ENCODE measurements at regions not wholly inside any gene's neighbourhood (a gene's known extent, or its start where the extent isn't known, plus 50 kb on each side); places are given as distances from the start of the nearest gene placed in this dataset.

DNA sequence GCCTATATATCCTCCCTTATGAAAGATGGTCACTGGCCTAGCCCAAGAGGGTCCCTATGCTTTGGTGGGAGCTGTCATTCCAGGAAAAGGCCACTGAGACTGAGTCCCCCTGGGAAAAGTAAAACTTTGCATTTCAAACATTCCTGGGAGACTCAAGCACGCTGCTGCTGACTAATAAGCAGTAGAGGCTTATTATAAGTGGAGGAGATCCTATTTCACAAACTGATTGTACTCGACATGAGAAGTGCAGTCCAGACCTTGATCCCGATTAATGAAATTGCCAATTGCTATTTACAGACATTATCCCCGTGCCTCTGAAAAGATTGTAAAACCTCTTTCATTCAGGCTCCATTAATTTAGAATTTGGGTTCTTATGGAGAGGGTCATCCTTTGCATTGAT lies 96.6 kb downstream of the EMP1 start:
- TF ChIP-seq, protein P1, sequence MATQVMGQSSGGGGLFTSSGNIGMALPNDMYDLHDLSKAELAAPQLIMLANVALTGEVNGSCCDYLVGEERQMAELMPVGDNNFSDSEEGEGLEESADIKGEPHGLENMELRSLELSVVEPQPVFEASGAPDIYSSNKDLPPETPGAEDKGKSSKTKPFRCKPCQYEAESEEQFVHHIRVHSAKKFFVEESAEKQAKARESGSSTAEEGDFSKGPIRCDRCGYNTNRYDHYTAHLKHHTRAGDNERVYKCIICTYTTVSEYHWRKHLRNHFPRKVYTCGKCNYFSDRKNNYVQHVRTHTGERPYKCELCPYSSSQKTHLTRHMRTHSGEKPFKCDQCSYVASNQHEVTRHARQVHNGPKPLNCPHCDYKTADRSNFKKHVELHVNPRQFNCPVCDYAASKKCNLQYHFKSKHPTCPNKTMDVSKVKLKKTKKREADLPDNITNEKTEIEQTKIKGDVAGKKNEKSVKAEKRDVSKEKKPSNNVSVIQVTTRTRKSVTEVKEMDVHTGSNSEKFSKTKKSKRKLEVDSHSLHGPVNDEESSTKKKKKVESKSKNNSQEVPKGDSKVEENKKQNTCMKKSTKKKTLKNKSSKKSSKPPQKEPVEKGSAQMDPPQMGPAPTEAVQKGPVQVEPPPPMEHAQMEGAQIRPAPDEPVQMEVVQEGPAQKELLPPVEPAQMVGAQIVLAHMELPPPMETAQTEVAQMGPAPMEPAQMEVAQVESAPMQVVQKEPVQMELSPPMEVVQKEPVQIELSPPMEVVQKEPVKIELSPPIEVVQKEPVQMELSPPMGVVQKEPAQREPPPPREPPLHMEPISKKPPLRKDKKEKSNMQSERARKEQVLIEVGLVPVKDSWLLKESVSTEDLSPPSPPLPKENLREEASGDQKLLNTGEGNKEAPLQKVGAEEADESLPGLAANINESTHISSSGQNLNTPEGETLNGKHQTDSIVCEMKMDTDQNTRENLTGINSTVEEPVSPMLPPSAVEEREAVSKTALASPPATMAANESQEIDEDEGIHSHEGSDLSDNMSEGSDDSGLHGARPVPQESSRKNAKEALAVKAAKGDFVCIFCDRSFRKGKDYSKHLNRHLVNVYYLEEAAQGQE (IDR thresholded peaks at IDR 0.05; ENCODE audit: insufficient read depth in 1 of 2, low read depth in 2 of 2, low read length in 2 of 2) = no peak
- TF ChIP-seq POLR2AphosphoS5 (IDR thresholded peaks at IDR 0.05; ENCODE audit: low read depth, low read length) (no peak), TAF1 (IDR thresholded peaks at IDR 0.05; ENCODE audit: borderline replicate concordance, insufficient read depth, low read length) (no peak), SIN3A (IDR thresholded peaks at IDR 0.05; ENCODE audit: borderline replicate concordance, insufficient read depth, low read length) (no peak), FOXP2 (optimal IDR thresholded peaks at IDR 0.05; ENCODE audit: borderline replicate concordance, extremely low read depth, extremely low read length, insufficient read depth) (no peak)

All from PFSK-1 (cell line).